22Rv1 (cell line): ENCODE measurements at regions not wholly inside any gene's neighbourhood (a gene's known extent, or its start where the extent isn't known, plus 50 kb on each side); places are given as distances from the start of the nearest gene placed in this dataset.

Source experiments
- CTCF ChIP-seq: fragments of 450-650 bp; IDR thresholded peaks from 2 replicates; pipeline ENCODE4 v1.5.1; 2017; ENCODE audit warnings: mild to moderate bottlenecking
- ZFX ChIP-seq: fragments of 450-650 bp; IDR thresholded peaks from 2 replicates; pipeline ENCODE4 v1.6.1; 2017; ENCODE audit warnings: antibody characterized with exemption, borderline replicate concordance

DNA sequence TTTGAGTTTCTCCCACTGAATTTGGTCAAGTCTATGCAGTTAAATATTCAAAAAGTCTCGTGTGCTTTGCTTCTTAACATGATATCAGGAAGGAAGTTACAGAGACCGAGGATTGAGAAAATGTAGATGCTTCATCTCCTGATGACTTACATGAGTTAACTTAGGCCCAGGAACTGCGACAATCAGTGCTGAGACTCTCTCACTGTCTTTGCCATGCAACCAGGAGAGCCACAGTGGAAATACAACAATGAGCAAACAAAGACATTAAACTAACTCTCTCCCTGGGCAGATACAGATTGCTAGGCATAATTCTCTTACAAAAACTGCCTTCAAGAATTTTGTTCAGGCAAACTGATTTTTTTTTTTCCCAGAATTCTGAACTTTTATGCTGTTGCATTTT, 440.6 kb upstream of the EPHA7 start:
- TF ChIP-seq CTCF (no peak), ZFX (no peak)
